Vagina (tissue), 2 donors: ENCODE measurements at regions not wholly inside any gene's neighbourhood (a gene's known extent, or its start where the extent isn't known, plus 50 kb on each side); places are given as distances from the start of the nearest gene placed in this dataset.

Experiments used
- POLR2A ChIP-seq, 2 donors: fragments of 450-650 bp; IDR thresholded peaks; one replicate each; pipeline ENCODE4 v1.6.1; 2017; ENCODE audit warnings: antibody characterized with exemption in 2 of 2, mild to moderate bottlenecking in 2 of 2, moderate library complexity in 2 of 2
- POLR2AphosphoS5 ChIP-seq, 2 donors: sonication (generic); formaldehyde crosslinking; IDR thresholded peaks; one replicate each; pipeline ENCODE4 v1.9.0; 2017; ENCODE audit warnings: antibody characterized with exemption in 2 of 2, mild to moderate bottlenecking in 2 of 2, low read depth in 1 of 2; ENCODE audit not compliant: insufficient read depth in 1 of 2
- TF ChIP-seq, protein P1 (sequence below), 3 experiments: fragments of 450-650 bp in 2 of 3; fragments of 200-600 bp in 1 of 3; sonication (generic) in 1 of 3; IDR thresholded peaks; one replicate each; pipeline ENCODE4 v1.5.1; 2017 to 2019; ENCODE audit warnings: antibody characterized with exemption in 3 of 3, mild to moderate bottlenecking in 2 of 3, moderate library complexity in 2 of 3

- TF ChIP-seq, protein P1, sequence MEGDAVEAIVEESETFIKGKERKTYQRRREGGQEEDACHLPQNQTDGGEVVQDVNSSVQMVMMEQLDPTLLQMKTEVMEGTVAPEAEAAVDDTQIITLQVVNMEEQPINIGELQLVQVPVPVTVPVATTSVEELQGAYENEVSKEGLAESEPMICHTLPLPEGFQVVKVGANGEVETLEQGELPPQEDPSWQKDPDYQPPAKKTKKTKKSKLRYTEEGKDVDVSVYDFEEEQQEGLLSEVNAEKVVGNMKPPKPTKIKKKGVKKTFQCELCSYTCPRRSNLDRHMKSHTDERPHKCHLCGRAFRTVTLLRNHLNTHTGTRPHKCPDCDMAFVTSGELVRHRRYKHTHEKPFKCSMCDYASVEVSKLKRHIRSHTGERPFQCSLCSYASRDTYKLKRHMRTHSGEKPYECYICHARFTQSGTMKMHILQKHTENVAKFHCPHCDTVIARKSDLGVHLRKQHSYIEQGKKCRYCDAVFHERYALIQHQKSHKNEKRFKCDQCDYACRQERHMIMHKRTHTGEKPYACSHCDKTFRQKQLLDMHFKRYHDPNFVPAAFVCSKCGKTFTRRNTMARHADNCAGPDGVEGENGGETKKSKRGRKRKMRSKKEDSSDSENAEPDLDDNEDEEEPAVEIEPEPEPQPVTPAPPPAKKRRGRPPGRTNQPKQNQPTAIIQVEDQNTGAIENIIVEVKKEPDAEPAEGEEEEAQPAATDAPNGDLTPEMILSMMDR (IDR thresholded peaks at IDR 0.05) = no peak
- TF ChIP-seq POLR2A (IDR thresholded peaks at IDR 0.05) (no peak), POLR2AphosphoS5 (IDR thresholded peaks at IDR 0.05; ENCODE audit: insufficient read depth in 1 of 2, low read depth in 1 of 2) (no peak)
Observed at GRCh38 chr2:193776988-193777387, 1582.3 kb upstream of the TMEFF2 start.
